ENCODE measurements at regions not wholly inside any gene's neighbourhood (a gene's known extent, or its start where the extent isn't known, plus 50 kb on each side); places are given as distances from the start of the nearest gene placed in this dataset.

DNA sequence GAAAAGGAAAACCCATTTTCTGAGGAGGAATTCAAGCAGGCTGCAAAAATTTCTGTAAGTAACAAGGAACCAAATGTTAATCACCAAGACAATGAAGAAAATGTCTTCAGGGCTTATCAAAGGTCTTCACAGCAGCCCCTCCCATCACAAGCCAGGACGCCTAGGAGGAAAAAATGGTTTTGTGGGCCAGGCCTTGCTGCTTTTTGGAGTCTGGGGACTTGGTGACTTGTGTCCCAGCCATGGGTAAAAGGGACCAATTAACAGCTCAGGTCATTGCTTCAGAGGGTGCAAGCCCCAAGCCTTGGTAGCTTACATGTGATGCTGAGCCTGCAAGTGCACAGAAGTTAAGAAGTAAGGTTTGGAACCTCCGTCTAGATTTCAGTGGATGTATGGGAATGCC lies 55.7 kb upstream of the FOXP2 start:
- TF ChIP-seq, protein P1, sequence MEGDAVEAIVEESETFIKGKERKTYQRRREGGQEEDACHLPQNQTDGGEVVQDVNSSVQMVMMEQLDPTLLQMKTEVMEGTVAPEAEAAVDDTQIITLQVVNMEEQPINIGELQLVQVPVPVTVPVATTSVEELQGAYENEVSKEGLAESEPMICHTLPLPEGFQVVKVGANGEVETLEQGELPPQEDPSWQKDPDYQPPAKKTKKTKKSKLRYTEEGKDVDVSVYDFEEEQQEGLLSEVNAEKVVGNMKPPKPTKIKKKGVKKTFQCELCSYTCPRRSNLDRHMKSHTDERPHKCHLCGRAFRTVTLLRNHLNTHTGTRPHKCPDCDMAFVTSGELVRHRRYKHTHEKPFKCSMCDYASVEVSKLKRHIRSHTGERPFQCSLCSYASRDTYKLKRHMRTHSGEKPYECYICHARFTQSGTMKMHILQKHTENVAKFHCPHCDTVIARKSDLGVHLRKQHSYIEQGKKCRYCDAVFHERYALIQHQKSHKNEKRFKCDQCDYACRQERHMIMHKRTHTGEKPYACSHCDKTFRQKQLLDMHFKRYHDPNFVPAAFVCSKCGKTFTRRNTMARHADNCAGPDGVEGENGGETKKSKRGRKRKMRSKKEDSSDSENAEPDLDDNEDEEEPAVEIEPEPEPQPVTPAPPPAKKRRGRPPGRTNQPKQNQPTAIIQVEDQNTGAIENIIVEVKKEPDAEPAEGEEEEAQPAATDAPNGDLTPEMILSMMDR (IDR thresholded peaks at IDR 0.05), result no peak
- no peak for TF ChIP-seq POLR2A (IDR thresholded peaks at IDR 0.05)
